T-helper 9 cell (primary cell): ENCODE measurements at regions not wholly inside any gene's neighbourhood (a gene's known extent, or its start where the extent isn't known, plus 50 kb on each side); places are given as distances from the start of the nearest gene placed in this dataset.
"Not testable (repeated sequence)": the region's sequence is repeated elsewhere in the genome, so short reads cannot be mapped to it uniquely, and the experiment has no call there.

Experiments used
- DNase-seq: peaks from one replicate; pipeline ENCODE4 v3.0.0-alpha.2; 2020

GRCh38 chr20:50329981-50330503, 139.4 kb downstream of the CEBPB start:
- DNase-seq: no peak

GRCh38 chr20:50330504-50331313, 140.1 kb downstream of the CEBPB start:
- no peak for DNase-seq

- no peak for DNase-seq
Measured at GRCh38 chr20:50331469-50332363, 141.1 kb downstream of the CEBPB start.

GRCh38 chr20:50332491-50332980, 141.9 kb downstream of the CEBPB start:
- DNase-seq: no peak

- no peak for DNase-seq
Measured at GRCh38 chr20:50333131-50333670, 142.6 kb downstream of the CEBPB start.

- no peak for DNase-seq
Measured at GRCh38 chr20:50333812-50334211, 143.2 kb downstream of the CEBPB start.

GRCh38 chr20:50334512-50334911, 143.9 kb downstream of the CEBPB start:
- DNase-seq: not testable (repeated sequence)

- no peak for DNase-seq
Measured at GRCh38 chr20:50335105-50335504, 144.5 kb downstream of the CEBPB start.

GRCh38 chr20:50335866-50336265, 145.2 kb downstream of the CEBPB start:
- DNase-seq: no peak

- no peak for DNase-seq
Measured at GRCh38 chr20:50336661-50337060, 146.0 kb downstream of the CEBPB start.

- DNase-seq: no peak
Measured at GRCh38 chr20:50337521-50338466, 147.2 kb downstream of the CEBPB start.

- no peak for DNase-seq
Measured at GRCh38 chr20:50338479-50339391, 148.1 kb downstream of the CEBPB start.

- DNase-seq: no peak
Measured at GRCh38 chr20:50339466-50339901, 148.9 kb downstream of the CEBPB start.

- DNase-seq: no peak
Measured at GRCh38 chr20:50340541-50340940, 149.9 kb downstream of the CEBPB start.

- DNase-seq: no peak
Measured at GRCh38 chr20:50341050-50341449, 150.4 kb downstream of the CEBPB start.

GRCh38 chr20:50341880-50342637, 151.4 kb downstream of the CEBPB start:
- DNase-seq: no peak

- no peak for DNase-seq
Measured at GRCh38 chr20:50342638-50343102, 152.0 kb downstream of the CEBPB start.

- no peak for DNase-seq
Measured at GRCh38 chr20:50343125-50343489, 152.5 kb downstream of the CEBPB start.

- no peak for DNase-seq
Measured at GRCh38 chr20:50343490-50344179, 153.0 kb downstream of the CEBPB start.
